Lung microvascular endothelial cell (primary cell): ENCODE measurements at regions not wholly inside any gene's neighbourhood (a gene's known extent, or its start where the extent isn't known, plus 50 kb on each side); places are given as distances from the start of the nearest gene placed in this dataset.

Experiments used
- DNase-seq, 2 donors: peaks; one replicate each; pipeline versions ENCODE4 v3.0.0 to v3.0.0-alpha.2; 2010; ENCODE audit warnings: low read depth in 2 of 2

DNA sequence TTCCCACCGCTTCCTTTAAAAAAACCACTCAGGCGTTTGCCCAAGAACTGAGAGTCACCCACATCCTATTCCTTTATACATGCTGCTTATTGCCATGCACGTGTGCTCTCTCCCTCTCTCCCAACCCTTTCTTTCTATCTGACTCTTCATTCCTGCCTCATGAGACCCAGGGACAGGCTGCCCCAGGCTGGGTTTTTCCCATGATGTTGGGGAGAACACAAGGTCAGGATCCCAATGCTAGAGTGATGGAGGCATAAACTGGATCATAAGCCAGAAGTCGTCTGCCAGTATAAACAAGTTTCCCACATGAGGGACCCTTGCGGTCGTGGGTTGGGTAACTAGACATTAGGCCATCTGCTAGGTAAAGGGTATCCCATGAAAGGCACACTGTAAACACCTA is 64.9 kb downstream of the CD2 start:
- peak in 1 of 2 donors; percentile 20 for DNase-seq

DNA sequence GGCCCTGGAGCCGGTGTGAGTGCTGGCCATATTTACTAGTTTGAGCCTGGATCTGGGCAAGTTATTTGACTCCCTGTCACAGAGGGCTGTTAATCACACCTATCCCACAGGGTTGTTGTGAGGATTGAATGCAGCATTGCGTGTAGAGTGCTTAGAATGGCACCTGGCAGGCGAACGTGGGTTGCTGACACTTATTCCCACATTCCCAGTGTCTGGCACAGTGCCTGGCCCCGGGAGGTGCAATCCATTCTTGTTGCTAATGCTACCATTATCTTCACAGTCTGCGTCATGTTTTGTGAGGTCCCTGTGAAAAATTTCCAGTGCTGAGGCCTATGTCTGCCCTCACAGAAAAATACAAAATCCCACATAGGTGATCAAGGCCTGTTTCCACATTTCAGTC is 66.1 kb downstream of the CD2 start:
- DNase-seq = peak; percentile 39 to 84

DNA sequence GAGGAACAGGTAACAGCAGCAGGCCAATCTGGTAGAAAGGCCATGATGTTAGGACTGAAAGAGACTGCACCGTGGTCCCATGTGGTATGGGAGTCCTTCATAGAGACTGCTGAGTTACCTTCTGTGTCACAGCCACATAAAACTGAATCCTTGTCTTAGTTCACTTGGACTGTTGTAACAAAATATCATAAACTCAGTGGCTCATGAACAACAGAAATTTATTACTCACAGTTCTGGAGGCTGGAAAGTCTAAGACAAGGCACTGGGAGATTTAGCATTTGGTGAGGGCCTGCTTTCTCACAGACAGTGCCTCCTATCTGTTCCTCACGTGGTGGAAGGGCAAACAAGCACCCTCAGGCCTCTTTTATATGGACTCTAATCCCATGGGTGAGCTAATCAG is 67.5 kb downstream of the CD2 start:
- DNase-seq = no peak

GRCh38 chr1:116824631-116825206 is 70.5 kb downstream of the CD2 start:
- peak in 1 of 2 donors; percentile 5 for DNase-seq

DNA sequence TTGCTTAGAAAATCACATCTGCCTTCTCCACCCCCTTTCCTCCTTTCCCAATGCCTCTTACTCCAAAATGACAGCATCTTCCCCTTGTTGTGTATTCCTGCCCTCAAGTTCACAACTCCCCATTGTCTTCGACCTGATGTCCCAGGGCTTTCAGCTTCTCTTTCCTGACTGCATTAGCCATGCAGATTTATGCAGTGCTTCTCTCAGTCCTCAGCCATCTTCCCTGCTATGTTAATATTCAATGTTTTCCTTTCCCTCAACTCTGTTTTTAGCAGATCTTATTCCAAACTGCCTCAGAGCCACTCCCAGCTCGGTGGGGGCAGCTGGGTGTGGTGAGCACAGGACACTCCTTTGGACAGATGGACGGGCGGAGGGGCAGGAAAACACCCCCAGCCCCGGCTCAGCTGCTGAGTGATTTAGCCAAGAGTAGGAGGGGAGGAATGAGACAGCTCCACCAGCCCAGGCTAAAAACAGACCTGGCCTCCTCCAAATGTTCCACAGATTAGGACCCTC is 71.0 kb downstream of the CD2 start:
- DNase-seq = no peak

DNA sequence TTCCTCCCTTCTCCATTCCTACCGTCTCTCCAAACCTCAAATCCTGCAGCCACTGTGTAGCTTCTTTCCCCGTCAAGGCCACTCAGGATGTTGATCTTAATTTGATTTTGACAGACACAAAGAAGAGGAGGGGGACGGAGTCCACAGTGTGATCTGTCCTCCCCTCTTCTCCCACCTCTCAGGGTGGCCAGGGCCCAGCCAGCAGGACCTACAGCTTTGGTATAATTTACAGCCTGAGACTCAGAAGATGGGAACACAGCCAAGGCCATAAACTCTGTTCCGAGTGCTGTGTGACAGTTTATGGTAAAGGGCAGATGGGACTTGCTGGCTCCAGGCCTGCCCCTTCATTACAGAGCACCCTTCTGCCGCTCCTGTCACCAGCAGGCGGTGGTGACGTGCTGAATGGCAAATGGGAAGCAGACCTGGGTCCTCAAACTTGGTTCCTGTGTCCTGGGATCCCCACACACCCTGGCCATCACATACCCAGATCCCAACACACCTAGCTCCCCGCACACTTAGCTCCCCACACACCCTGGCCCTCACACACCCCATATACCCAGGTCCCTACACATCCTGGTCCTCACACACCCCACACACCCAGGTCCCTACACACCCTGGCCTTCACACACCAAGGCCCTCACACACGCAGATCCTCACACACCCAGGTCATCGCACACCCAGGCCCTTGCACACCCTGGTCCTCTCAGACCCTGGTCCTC is 71.6 kb downstream of the CD2 start:
- DNase-seq = no peak

GRCh38 chr1:116826818-116827606 is 72.8 kb downstream of the CD2 start:
- DNase-seq = peak in 1 of 2 donors; percentile 40

DNA sequence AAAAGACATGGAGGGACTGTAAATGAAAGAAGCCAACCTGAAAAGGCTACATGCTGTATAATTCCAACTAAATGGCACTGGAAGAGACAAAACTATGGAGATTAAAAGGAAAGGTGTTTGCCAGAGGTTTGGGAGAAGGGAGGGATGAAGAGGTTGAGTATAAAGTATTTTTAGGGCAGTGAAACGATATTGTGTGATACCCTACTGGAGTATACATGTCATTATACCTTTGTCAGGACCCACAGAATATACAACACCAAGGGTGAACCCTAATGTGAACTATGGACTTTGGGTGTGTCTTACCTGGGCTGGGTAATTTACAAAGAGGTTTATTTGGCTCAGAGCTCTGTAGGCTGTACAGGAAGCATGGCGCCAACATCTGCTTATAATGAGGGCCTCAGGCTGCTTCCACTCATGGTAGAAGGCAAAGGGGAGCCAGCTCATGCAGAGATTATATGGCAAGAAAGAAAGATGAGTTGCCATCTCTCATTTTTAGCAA is 73.4 kb downstream of the CD2 start:
- DNase-seq = no peak

DNA sequence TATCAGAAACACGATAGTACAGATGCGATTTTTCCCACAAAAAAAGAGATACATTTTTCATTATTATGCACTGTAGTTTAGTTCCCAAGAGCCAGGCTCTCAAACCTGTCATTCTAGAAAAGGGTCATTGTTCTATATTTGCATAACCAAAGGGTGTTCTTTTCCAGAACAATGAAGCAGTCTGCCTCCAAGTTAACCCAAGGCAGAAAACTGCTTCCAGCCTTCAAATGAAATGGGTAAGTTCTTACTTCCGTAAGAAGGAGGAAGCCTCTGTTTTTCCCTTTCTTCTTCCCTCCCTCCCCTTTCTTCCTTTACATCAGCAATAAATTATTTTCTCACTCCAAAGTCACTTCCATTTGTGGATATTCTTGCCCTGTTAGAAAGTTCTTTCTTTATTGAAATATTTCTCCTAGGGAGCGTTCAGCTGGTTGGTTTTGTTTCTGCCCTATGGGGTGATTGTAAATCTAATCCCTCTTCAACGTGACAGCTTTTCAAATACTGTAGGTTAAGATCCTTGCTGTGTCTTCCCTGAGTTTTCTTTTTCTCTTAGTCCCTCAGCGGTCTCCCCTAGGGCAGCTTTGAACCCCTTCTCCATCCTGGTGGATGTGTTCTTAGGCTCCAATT is 77.3 kb upstream of the PTGFRN start:
- DNase-seq = no peak

- no peak for DNase-seq
Observed at GRCh38 chr1:116832932-116833578, 76.7 kb upstream of the PTGFRN start.

DNA sequence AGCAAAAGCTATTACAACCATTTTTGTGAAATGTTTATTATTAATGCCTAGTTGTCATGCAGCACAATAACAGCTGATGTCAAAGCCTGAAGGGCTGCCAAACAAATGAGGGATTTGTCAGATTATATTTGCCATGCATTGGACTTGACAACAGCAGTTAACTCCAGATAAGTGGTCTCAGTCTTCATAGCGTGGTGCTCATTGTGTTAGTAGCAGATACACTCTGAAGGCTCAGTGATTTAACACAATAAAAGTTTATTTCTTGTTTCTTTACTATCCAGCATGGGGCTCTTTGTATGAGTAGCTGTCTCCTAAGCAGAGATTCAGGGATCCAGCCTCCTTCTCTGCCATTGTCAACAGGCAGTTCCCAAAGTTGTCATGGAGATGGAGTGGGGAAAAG is 76.0 kb upstream of the PTGFRN start:
- no peak for DNase-seq

DNA sequence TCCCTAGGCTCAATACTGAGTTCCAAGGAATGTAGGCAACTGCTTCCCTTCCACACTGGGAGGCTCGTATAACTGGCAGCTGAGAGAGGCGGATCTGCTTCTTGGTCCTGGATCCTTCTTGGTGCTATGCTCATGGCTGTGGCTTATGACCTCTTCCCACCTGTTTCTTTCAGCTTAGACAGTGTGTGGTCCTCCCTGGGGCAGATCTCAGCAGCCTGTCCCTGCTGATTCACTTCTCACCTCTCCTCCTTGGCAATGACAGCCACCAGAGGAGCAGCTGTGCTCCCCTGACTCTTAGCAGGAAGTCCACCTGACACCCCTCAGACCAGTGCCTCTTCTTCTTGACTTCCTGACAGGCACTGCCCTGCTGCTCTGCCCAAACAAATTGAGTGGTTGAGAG is 75.1 kb upstream of the PTGFRN start:
- DNase-seq = no peak

GRCh38 chr1:116835161-116835560 is 74.6 kb upstream of the PTGFRN start:
- DNase-seq = no peak

GRCh38 chr1:116836099-116836498 is 73.6 kb upstream of the PTGFRN start:
- DNase-seq = no peak

DNA sequence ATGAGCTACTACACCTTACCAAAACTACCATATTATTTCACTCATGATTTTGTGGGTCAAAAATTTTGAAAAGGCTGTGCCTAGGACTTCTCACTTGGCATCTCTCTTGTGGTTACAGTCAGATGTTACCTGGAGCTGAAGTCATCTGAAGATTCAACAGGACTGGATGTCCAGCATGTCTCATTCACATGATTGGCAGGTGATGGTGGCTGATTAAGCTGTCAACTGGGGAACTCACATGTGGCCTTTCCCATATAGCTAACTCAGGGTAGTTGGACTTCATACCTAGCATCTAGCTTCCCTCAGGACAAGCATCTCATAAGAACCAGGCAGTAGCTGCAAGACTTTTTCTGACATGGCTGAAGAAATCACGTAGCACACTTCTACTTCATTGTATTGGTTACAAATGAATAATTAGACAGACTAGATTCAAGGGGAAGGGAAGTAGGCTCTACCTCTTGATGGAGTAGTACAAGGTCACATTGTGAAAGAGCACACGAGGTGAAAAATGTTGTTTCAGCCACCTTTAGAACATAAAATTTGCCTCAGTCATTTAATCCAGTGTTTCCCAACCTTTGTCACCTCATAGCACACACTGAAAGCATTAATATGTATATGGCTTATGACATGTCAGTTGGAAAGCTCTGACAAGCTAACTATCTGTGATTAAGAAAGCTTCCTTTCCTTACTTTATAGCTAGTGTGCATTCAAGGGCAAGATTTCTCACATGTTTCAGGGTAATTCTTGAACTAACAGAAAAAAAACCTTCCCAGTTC is 68.0 kb upstream of the PTGFRN start:
- no peak for DNase-seq

GRCh38 chr1:116842654-116843053 is 67.1 kb upstream of the PTGFRN start:
- peak in 1 of 2 donors; percentile 28 for DNase-seq

DNA sequence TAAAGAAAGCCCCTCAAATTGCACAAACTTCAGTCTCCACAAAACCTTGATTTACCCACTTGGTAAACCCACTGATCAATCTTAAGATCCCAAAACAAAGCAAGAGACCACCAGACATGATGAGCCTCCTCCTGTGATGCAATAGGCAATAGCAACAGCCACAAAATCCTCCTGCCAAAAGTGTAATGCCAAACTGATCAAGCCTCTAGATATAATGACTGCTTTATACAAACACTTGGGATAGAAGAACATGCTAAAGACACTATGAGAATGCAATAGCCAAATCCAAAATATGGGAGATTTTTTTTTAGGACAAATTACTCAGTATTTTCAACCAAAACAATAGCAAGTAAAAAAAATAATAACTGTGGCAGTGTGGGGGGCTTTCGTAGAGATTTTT is 64.9 kb upstream of the PTGFRN start:
- no peak for DNase-seq

DNA sequence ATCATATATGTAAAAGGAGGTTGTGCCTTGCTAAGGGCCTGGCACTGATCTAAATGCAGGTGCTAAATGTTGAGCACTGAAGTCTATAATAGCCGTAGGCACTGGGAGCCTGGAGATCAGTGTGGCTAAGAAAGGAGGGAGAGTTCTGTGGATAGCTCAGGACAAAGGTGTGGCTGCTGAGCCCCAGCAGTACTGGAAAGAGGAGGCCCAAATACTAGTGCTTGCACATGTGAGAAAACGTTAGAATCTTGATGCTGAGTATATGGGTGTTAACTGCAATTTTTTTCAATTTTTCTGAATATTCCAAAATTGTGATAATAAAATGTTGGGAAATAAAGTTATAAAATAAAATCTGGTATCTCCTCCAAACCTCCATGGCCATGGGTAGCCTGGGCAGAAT is 62.5 kb upstream of the PTGFRN start:
- DNase-seq = no peak

GRCh38 chr1:116847688-116848531 is 61.8 kb upstream of the PTGFRN start:
- peak; percentile 82 to 93 for DNase-seq

DNA sequence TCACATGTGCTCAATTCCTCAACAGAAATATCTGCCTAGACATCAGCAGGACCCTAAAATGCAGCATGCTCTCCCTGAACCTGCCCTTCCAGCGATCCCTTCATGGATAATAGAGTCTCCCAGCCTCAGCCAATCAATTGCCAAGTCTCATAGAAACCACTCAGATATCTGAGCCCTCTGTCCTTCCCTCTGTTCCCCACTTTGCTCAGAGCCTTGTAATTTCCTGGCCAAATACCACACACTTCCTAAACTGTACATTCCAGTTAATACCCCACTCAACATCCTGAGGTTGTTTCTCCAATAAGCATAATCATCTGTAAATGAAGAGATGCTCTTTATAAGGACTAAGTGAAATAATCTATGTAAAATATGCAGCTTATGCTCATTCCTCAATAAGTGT is 59.3 kb upstream of the PTGFRN start:
- DNase-seq = peak in 1 of 2 donors; percentile 72
